NB4 (cell line): ENCODE measurements at regions not wholly inside any gene's neighbourhood (a gene's known extent, or its start where the extent isn't known, plus 50 kb on each side); places are given as distances from the start of the nearest gene placed in this dataset.

Experiments
- DNase-seq: peaks from one replicate; pipeline ENCODE4 v3.0.0; 2010; ENCODE audit warnings: low read depth
- H3K4me3 ChIP-seq: one replicate; pipeline ENCODE4 v1.5.1; 2011; ENCODE audit warnings: mild to moderate bottlenecking, low read depth, low read length, moderate library complexity
- MYC ChIP-seq: IDR thresholded peaks from 2 replicates; pipeline ENCODE4 v1.6.1; 2011; ENCODE audit warnings: low read depth, low read length
- POLR2A ChIP-seq: IDR thresholded peaks from 2 replicates; pipeline ENCODE4 v1.6.1; 2011; ENCODE audit warnings: mild to moderate bottlenecking; ENCODE audit not compliant: insufficient read length; ENCODE audit errors: extremely low read depth
- TF ChIP-seq, protein P1 (sequence below): IDR thresholded peaks from 2 replicates; pipeline ENCODE4 v1.6.1; 2011; ENCODE audit warnings: low read depth, low read length
- TF ChIP-seq, protein P2 (sequence below): IDR thresholded peaks from one replicate; pipeline ENCODE4 v1.5.1; 2012; ENCODE audit warnings: low read depth, low read length

DNA sequence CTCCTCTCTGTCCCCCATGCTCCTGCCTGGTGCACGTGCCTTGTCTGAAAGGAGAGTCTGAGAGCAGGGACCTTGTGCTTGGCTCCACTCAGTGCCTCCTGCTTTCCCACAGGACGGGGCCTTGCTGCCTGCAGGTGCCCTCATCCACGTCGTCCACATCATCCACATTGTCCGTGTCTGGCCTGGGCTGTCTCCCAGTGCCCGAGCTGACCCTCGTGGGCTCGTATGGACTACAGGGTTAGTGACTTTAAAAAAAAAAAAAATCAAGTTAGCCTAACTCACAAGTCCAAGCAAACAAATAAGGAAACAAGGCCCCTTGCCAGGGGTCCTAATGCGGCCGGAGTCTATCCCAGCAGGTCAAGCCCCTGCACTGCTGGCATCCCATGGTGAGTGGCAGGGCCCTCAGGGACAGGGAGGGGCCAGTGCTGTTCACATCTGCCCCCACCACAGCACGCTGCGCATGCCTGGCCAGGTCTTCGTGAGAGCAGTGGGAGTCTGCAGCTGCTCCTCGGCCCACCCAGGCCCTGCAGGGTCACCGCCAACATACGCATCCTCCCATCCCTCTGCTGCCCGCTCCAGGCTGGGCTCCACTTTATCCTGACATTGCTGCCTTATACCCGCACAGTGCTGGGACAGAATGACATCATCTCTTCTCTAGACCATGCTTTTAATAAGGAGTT, 232.6 kb downstream of the NDUFA10 start:
- no peak for TF ChIP-seq POLR2A
- TF ChIP-seq, protein P1, sequence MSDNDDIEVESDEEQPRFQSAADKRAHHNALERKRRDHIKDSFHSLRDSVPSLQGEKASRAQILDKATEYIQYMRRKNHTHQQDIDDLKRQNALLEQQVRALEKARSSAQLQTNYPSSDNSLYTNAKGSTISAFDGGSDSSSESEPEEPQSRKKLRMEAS, result no peak
- TF ChIP-seq, protein P2, sequence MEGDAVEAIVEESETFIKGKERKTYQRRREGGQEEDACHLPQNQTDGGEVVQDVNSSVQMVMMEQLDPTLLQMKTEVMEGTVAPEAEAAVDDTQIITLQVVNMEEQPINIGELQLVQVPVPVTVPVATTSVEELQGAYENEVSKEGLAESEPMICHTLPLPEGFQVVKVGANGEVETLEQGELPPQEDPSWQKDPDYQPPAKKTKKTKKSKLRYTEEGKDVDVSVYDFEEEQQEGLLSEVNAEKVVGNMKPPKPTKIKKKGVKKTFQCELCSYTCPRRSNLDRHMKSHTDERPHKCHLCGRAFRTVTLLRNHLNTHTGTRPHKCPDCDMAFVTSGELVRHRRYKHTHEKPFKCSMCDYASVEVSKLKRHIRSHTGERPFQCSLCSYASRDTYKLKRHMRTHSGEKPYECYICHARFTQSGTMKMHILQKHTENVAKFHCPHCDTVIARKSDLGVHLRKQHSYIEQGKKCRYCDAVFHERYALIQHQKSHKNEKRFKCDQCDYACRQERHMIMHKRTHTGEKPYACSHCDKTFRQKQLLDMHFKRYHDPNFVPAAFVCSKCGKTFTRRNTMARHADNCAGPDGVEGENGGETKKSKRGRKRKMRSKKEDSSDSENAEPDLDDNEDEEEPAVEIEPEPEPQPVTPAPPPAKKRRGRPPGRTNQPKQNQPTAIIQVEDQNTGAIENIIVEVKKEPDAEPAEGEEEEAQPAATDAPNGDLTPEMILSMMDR, result no peak

GRCh38 chr2:239791526-239792404, 233.4 kb downstream of the NDUFA10 start:
- DNase-seq, result no peak
- TF ChIP-seq, protein P2, result no peak
- TF ChIP-seq, protein P1, result no peak
- TF ChIP-seq POLR2A (no peak), MYC (no peak)
- no peak overlapping the region for H3K4me3 ChIP-seq

More for the DNA sequence above, 232.6 kb downstream of the NDUFA10 start:
- no peak overlapping the region for H3K4me3 ChIP-seq
- no peak for DNase-seq

DNA sequence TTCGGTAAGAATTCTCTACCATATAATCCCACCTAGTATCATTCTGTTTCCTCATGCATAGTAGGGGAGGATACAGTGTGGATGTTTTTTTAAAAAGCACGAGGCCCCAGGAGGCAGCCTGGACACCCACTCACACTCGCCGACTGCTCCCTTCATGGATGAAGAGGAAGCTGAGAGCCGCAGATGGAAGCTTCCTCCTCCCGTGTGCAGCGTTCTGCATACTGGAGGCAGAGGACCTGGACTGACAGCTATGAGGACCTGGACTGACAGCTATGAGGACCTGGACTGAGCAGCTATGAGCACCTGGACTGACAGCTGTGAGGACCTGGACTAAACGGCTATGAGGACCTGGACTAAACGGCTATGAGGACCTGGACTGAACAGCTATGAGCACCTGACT, 234.4 kb downstream of the NDUFA10 start:
- TF ChIP-seq, protein P2, result no peak
- no peak for TF ChIP-seq MYC
- TF ChIP-seq, protein P1, result no peak
- TF ChIP-seq POLR2A, result no peak
- no peak for DNase-seq
- H3K4me3 ChIP-seq, result no peak overlapping the region

DNA sequence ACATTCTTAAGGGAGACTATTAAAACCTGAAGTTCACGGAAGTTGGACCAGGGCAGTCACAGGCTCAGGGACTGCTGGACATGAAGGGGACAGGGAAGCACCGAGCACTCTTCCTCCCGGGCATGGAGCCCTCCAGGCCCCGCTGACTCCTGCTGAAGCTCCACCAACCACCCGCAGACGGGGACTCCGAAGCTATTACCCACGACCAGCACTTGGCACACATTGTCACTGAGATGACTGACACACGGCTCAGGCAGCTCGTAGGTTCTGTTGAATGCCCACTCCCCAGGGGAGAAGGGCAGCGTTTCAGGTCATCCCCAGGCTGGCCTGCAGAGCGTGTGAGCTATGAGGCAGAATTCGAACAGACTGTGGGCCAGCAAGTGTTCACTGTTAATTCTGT, 234.8 kb downstream of the NDUFA10 start:
- TF ChIP-seq POLR2A, result no peak
- TF ChIP-seq, protein P2, result no peak
- TF ChIP-seq MYC, result no peak
- TF ChIP-seq, protein P1, result no peak
- no peak for DNase-seq
- no peak overlapping the region for H3K4me3 ChIP-seq

DNA sequence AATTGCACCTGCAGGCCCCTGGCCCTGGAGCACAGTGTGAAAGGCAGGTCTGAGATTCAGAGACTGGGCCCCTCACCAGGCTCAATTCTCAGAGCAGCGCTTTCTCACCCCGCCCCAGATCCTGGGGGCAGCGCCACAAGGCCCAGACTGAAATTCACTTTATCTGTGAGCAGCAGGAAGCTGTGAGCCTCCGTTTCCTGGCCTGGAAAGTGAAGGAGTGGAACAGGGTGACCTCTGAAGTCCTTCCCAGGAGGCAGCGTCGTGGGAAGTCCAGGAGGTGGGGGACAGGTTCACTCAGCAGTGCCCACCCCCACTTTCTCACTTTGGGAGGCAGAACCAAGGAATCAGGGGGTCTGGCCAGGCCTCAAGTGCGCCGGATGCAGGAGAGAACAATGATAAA, 235.4 kb downstream of the NDUFA10 start:
- no peak for TF ChIP-seq POLR2A
- no peak for DNase-seq
- no peak overlapping the region for H3K4me3 ChIP-seq

GRCh38 chr2:239788576-239789098, 236.5 kb downstream of the NDUFA10 start:
- no peak overlapping the region for H3K4me3 ChIP-seq
- no peak for TF ChIP-seq MYC
- no peak for TF ChIP-seq POLR2A
- TF ChIP-seq, protein P1, result no peak
- TF ChIP-seq, protein P2, result no peak
- DNase-seq, result no peak
